B cell (primary cell): ENCODE measurements at regions not wholly inside any gene's neighbourhood (a gene's known extent, or its start where the extent isn't known, plus 50 kb on each side); places are given as distances from the start of the nearest gene placed in this dataset.

Experiments
- ATAC-seq: fragments of 200-7000 bp; cut with Tn5 transposase; one replicate; pipeline ENCODE4 v1.10.0; 2021; ENCODE audit warnings: low read depth, mild to moderate bottlenecking, moderate number of reproducible peaks, moderate library complexity
- CTCF ChIA-PET: fragments of 350-600 bp; sonication (Branson Sonifier 250); formaldehyde crosslinking; loops from one replicate; lab custom pipeline; 2021; ENCODE audit warnings: antibody characterized with exemption, inconsistent platforms; lab: Charles Lee
- POLR2A ChIA-PET: fragments of 350-600 bp; sonication (Branson Sonifier 250); formaldehyde crosslinking; loops from one replicate; lab custom pipeline; 2021; ENCODE audit warnings: antibody characterized with exemption; lab: Charles Lee
- DNase-seq: peaks from one replicate; pipeline ENCODE4 v3.0.0; 2013
- H2AFZ ChIP-seq: 2 replicates; pipeline ENCODE4 v1.6.1; 2012; ENCODE audit warnings: mild to moderate bottlenecking, low read depth, low read length; ENCODE audit not compliant: insufficient read depth, poor library complexity, severe bottlenecking
- H3K27ac ChIP-seq, 2 donors: 1 replicate in 1 of 2; 2 replicates in 1 of 2; pipeline ENCODE4 v1.5.1; 2012 to 2013; ENCODE audit warnings: low read length in 2 of 2, mild to moderate bottlenecking in 2 of 2, moderate library complexity in 1 of 2
- H3K27me3 ChIP-seq, 4 experiments: fragments of 200-600 bp in 1 of 4; sonication (generic) in 1 of 4; replicated peaks in 1 of 4; 1 replicate in 2 of 4; 2 replicates in 2 of 4; pipeline versions ENCODE4 v1.6.1 to v1.7.0; 2013 to 2016; ENCODE audit warnings: low read length in 3 of 4, mild to moderate bottlenecking in 2 of 4, mixed read lengths in 1 of 4, moderate library complexity in 1 of 4; ENCODE audit not compliant: insufficient read depth in 4 of 4, control insufficient read depth in 3 of 4; ENCODE audit errors: control extremely low read depth in 1 of 4
- H3K36me3 ChIP-seq, 2 experiments: replicated peaks in 1 of 2; 1 replicate in 1 of 2; 2 replicates in 1 of 2; pipeline versions ENCODE4 v1.6.1 to v1.7.1; 2013; ENCODE audit warnings: low read length in 1 of 2; ENCODE audit not compliant: insufficient read depth in 2 of 2, control insufficient read depth in 1 of 2; ENCODE audit errors: control extremely low read depth in 1 of 2, extremely low read depth in 1 of 2
- H3K4me1 ChIP-seq, 2 donors: fragments of 200-600 bp in 1 of 2; sonication (generic) in 1 of 2; 1 replicate in 1 of 2; 2 replicates in 1 of 2; pipeline versions ENCODE4 v1.5.1 to v1.6.1; 2013 to 2017; ENCODE audit warnings: low read length in 2 of 2; ENCODE audit not compliant: control insufficient read depth in 2 of 2, insufficient read depth in 2 of 2
- H3K4me2 ChIP-seq: replicated peaks from 2 replicates; pipeline ENCODE3; 2012; ENCODE audit warnings: mild to moderate bottlenecking, low read depth, low read length; ENCODE audit not compliant: poor library complexity, severe bottlenecking
- H3K4me3 ChIP-seq, 5 experiments: fragments of 200-600 bp in 1 of 5; sonication (generic) in 1 of 5; 1 replicate in 3 of 5; 2 replicates in 2 of 5; pipeline versions ENCODE4 v1.5.1 to v1.7.0; 2011 to 2016; ENCODE audit warnings: low read length in 4 of 5, mild to moderate bottlenecking in 4 of 5, low read depth in 2 of 5, control low read depth in 1 of 5, moderate library complexity in 1 of 5; ENCODE audit not compliant: insufficient read depth in 1 of 5; ENCODE audit errors: control extremely low read depth in 1 of 5, extremely low read depth in 1 of 5
- H3K79me2 ChIP-seq: fragments of 200-600 bp; sonication (generic); one replicate; pipeline ENCODE4 v1.6.0; 2016; ENCODE audit warnings: low read length; ENCODE audit not compliant: control insufficient read depth, insufficient read depth
- H3K9ac ChIP-seq: fragments of 200-600 bp; sonication (generic); 2 replicates; pipeline ENCODE4 v1.6.1; 2017; ENCODE audit warnings: mild to moderate bottlenecking, low read length, moderate library complexity
- H3K9me3 ChIP-seq, 3 donors: one replicate each; pipeline versions ENCODE4 v1.6.1 to v1.7.1; 2013; ENCODE audit warnings: low read length in 2 of 3; ENCODE audit not compliant: control insufficient read depth in 2 of 3, insufficient read depth in 1 of 3; ENCODE audit errors: control extremely low read depth in 1 of 3
- H4K20me1 ChIP-seq: 2 replicates; pipeline ENCODE4 v1.6.0; 2012; ENCODE audit warnings: mild to moderate bottlenecking, low read length; ENCODE audit not compliant: insufficient read depth, control insufficient read depth, poor library complexity, severe bottlenecking
- H3K27ac Mint-ChIP-seq: one replicate; pipeline ENCODE4 v1.8.0; 2021; ENCODE audit warnings: mixed read lengths
- H3K27me3 Mint-ChIP-seq: one replicate; pipeline ENCODE4 v1.8.0; 2021; ENCODE audit warnings: mixed read lengths
- H3K4me1 Mint-ChIP-seq: one replicate; pipeline ENCODE4 v1.8.0; 2021; ENCODE audit warnings: mixed read lengths
- H3K4me3 Mint-ChIP-seq: one replicate; pipeline ENCODE4 v1.8.0; 2021; ENCODE audit warnings: mixed read lengths
- H3K9me3 Mint-ChIP-seq: one replicate; pipeline ENCODE4 v1.8.0; 2022; ENCODE audit warnings: mixed read lengths; ENCODE audit not compliant: insufficient read depth
- CTCF ChIP-seq: fragments of 200-600 bp; IDR thresholded peaks from one replicate; pipeline ENCODE4 v1.8.0; 2022; ENCODE audit warnings: antibody characterized with exemption, mild to moderate bottlenecking
- EZH2 ChIP-seq: IDR thresholded peaks from 2 replicates; pipeline ENCODE4 v1.6.1; 2012; ENCODE audit warnings: borderline replicate concordance, low read depth, mild to moderate bottlenecking, moderate library complexity, low read length; ENCODE audit not compliant: insufficient read depth, poor library complexity, severe bottlenecking
- WGBS: methylation state at CpG from one replicate; pipeline ENCODE4 v1.1.5; 2013; ENCODE audit warnings: missing lambda C conversion rate; ENCODE audit not compliant: insufficient coverage; 5-methylcytosine and 5-hydroxymethylcytosine counted together
- intact Hi-C: fragments of 100-400 bp; cut with micrococcal nuclease; formaldehyde crosslinking; loops from one replicate; pipeline ENCODE4 v1.10.0; 2022

DNA sequence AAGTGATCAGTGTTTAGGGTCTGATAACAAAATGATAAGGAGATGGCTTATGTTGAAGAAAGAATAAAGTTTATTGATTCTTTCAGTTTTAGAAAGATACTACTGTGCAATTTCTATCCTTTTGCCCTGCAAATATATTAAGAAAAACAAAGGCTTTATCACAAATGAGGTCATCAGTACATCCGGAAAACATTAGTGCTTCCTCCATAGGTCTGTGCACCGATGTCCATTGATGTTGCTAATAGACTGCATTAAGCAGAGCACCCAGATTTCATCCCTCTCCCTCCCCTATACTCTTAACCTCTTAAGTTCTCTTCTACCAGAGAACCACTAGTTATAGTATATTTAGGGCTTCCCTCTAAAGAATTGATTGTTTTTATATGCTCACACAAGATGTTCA lies 53.7 kb upstream of the HHIP start:
- Mint-ChIP-seq H3K27ac (no peak overlapping the region), H3K27me3 (peaks cover 7% of the 10 kb centered on the region), H3K9me3 (peaks cover 4% of the 10 kb centered on the region), H3K4me3 (no peak overlapping the region), H3K4me1 (no peaks in the 10 kb centered on the region)
- CTCF ChIA-PET = no interaction called here
- H3K36me3 ChIP-seq = no peaks in the 10 kb centered on the region
- DNase-seq (no peak), ATAC-seq (no peak)
- no peak overlapping the region for H2AFZ ChIP-seq
- no peak overlapping the region for H3K4me3 ChIP-seq
- H3K9ac ChIP-seq = no peak overlapping the region
- no peaks in the 10 kb centered on the region for H3K79me2 ChIP-seq
- H3K27ac ChIP-seq = no peak overlapping the region
- H3K4me1 ChIP-seq = no peaks in the 10 kb centered on the region
- POLR2A ChIA-PET = no interaction called here
- 100% methylated on average over 1 of the region's 2 CpGs for WGBS
- TF ChIP-seq EZH2 = no peak
- no peak for TF ChIP-seq CTCF
- no peaks in the 10 kb centered on the region for H4K20me1 ChIP-seq
- H3K27me3 ChIP-seq = no peaks in the 10 kb centered on the region
- no peak overlapping the region for H3K4me2 ChIP-seq
- no peaks in the 10 kb centered on the region for H3K9me3 ChIP-seq
- intact Hi-C loops = no loop called here

GRCh38 chr4:144594471-144594986 lies 51.4 kb upstream of the HHIP start:
- intact Hi-C loops = no loop called here
- Mint-ChIP-seq H3K27me3 (peaks cover 7% of the 10 kb centered on the region), H3K4me3 (no peak overlapping the region), H3K4me1 (no peaks in the 10 kb centered on the region), H3K27ac (no peak overlapping the region), H3K9me3 (no peaks in the 10 kb centered on the region)
- TF ChIP-seq EZH2 (no peak), CTCF (no peak)
- Histone ChIP-seq H3K4me3 (no peak overlapping the region), H3K4me2 (no peak overlapping the region), H3K79me2 (no peaks in the 10 kb centered on the region), H3K27ac (no peak overlapping the region), H3K9me3 (no peaks in the 10 kb centered on the region), H3K27me3 (no peaks in the 10 kb centered on the region), H4K20me1 (no peaks in the 10 kb centered on the region), H3K4me1 (no peaks in the 10 kb centered on the region), H3K9ac (no peak overlapping the region), H2AFZ (no peak overlapping the region), H3K36me3 (no peaks in the 10 kb centered on the region)
- no peak for ATAC-seq
- CTCF ChIA-PET = no interaction called here
- DNase-seq = no peak
- WGBS = 80% methylated on average over 1 of the region's 1 CpG
- POLR2A ChIA-PET = no interaction called here
